ENCODE measurements at regions not wholly inside any gene's neighbourhood (a gene's known extent, or its start where the extent isn't known, plus 50 kb on each side); places are given as distances from the start of the nearest gene placed in this dataset.

GRCh38 chr11:104408630-104409029 lies 244.7 kb upstream of the PDGFD start:
- no peak overlapping the region for H3K4me3 Mint-ChIP-seq
- peaks cover 11% of the 10 kb centered on the region; the same call in 1 of the 2 replicates for H3K9me3 Mint-ChIP-seq
- peaks cover 23% of the 10 kb centered on the region for H3K4me1 Mint-ChIP-seq
- H3K27me3 Mint-ChIP-seq (ENCODE audit: low read depth), result no peaks in the 10 kb centered on the region
- ATAC-seq (no peak), DNase-seq (ENCODE audit: low spot score) (no peak)
- no peaks in the 10 kb centered on the region for H3K36me3 Mint-ChIP-seq
- no peak overlapping the region for H3K27ac Mint-ChIP-seq
- POLR2A ChIA-PET, result no interaction called here
- CTCF ChIA-PET, result no interaction called here
- TF ChIP-seq NR1H2 (CRISPR knock-in tag; IDR thresholded peaks at IDR 0.05), result no peak

DNA sequence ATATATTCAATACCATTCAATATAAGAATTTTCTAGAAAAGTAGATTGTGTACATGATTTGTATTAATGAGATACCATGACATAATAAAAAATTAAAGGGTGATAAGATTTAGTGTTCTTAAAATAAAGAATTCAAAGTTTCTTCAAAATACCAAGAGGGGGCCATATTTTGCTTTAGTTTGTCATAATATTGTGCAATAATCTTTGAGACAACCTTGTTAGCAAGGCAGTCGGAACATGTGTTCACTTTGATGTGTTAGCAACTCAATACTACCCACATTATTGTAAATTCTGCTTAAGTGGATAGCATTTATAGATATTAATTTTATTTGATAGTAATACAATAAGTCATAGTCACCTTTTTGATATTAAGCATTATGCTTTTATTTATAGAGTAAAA lies 241.3 kb upstream of the PDGFD start:
- DNase-seq (ENCODE audit: low spot score), result no peak
- no peaks in the 10 kb centered on the region for H3K27me3 Mint-ChIP-seq (ENCODE audit: low read depth)
- ChIA-PET CTCF (no interaction called here), POLR2A (no interaction called here)
- no peak overlapping the region for H3K4me3 Mint-ChIP-seq
- H3K4me1 Mint-ChIP-seq, result peaks cover 36% of the 10 kb centered on the region
- TF ChIP-seq, protein P1, sequence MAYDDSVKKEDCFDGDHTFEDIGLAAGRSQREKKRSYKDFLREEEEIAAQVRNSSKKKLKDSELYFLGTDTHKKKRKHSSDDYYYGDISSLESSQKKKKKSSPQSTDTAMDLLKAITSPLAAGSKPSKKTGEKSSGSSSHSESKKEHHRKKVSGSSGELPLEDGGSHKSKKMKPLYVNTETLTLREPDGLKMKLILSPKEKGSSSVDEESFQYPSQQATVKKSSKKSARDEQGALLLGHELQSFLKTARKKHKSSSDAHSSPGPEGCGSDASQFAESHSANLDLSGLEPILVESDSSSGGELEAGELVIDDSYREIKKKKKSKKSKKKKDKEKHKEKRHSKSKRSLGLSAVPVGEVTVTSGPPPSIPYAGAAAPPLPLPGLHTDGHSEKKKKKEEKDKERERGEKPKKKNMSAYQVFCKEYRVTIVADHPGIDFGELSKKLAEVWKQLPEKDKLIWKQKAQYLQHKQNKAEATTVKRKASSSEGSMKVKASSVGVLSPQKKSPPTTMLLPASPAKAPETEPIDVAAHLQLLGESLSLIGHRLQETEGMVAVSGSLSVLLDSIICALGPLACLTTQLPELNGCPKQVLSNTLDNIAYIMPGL (CRISPR knock-in tag; IDR thresholded peaks at IDR 0.05), result no peak
- no peak for TF ChIP-seq FOXP4 (CRISPR knock-in tag; IDR thresholded peaks at IDR 0.05)
- TF ChIP-seq, protein P2, sequence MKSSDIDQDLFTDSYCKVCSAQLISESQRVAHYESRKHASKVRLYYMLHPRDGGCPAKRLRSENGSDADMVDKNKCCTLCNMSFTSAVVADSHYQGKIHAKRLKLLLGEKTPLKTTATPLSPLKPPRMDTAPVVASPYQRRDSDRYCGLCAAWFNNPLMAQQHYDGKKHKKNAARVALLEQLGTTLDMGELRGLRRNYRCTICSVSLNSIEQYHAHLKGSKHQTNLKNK (CRISPR knock-in tag; IDR thresholded peaks at IDR 0.05), result no peak
- no peak overlapping the region for H3K27ac Mint-ChIP-seq
- H3K9me3 Mint-ChIP-seq, result peaks cover 4% of the 10 kb centered on the region; the same call in 1 of the 2 replicates
- no peak for ATAC-seq
- no peaks in the 10 kb centered on the region for H3K36me3 Mint-ChIP-seq

DNA sequence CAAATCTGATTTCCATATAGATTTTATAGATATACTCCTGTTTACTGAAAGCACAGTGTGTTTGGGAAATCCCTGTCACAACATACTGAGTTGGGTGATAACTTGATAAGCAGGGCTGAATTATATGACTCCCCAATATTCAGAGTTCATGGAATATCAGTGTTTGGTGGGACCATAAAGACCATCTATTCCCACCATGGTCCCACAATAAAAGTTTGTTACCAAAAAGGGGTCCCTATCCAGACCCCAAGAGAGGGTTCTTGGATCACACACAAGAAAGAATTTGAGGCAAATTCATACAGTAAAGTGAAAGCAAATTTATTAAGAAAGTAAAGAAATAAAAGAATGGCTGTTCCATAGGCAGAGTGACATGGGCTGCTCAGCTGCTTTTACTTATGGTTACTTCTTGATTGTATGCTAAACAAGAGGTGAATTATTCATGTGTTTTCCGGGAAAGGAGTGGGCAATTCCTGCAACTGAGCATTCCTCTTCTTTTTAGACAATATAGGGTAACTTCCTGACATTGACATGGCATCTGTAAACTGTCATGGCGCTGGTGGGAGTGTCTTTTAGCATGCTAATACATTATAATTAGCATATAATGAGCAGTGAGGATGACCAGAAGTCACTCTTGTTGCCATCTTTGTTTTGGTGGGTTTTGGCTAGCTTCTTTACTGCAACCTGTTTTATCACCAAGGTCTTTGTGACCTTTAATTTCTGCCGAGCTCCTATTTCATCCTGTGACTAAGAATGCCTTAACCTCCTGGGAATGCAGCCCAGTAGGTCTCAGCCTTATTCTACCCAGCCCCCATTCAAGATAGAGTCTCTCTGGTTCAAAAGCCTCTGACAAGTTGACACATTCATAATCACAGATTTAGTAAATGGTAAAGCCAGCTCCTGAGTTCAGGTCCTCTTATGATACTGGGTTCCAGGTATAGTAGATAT lies 240.6 kb upstream of the PDGFD start:
- no peaks in the 10 kb centered on the region for H3K27me3 Mint-ChIP-seq (ENCODE audit: low read depth)
- H3K27ac Mint-ChIP-seq, result peak overlapping the region; percentile 25; the same call in 1 of the 2 replicates
- ChIA-PET CTCF (no interaction called here), POLR2A (interaction anchor here (1.4 kb wide), 1 partner anchor 10 kb away, joined by 5 read pairs; no protein-coding TSS in a partner anchor)
- ATAC-seq, result no peak
- no peak overlapping the region for H3K4me3 Mint-ChIP-seq
- no peaks in the 10 kb centered on the region for H3K36me3 Mint-ChIP-seq
- peaks cover 4% of the 10 kb centered on the region; the same call in 1 of the 2 replicates for H3K9me3 Mint-ChIP-seq
- TF ChIP-seq ZNF671 (CRISPR knock-in tag; IDR thresholded peaks at IDR 0.05), result no peak
- TF ChIP-seq, protein P3, sequence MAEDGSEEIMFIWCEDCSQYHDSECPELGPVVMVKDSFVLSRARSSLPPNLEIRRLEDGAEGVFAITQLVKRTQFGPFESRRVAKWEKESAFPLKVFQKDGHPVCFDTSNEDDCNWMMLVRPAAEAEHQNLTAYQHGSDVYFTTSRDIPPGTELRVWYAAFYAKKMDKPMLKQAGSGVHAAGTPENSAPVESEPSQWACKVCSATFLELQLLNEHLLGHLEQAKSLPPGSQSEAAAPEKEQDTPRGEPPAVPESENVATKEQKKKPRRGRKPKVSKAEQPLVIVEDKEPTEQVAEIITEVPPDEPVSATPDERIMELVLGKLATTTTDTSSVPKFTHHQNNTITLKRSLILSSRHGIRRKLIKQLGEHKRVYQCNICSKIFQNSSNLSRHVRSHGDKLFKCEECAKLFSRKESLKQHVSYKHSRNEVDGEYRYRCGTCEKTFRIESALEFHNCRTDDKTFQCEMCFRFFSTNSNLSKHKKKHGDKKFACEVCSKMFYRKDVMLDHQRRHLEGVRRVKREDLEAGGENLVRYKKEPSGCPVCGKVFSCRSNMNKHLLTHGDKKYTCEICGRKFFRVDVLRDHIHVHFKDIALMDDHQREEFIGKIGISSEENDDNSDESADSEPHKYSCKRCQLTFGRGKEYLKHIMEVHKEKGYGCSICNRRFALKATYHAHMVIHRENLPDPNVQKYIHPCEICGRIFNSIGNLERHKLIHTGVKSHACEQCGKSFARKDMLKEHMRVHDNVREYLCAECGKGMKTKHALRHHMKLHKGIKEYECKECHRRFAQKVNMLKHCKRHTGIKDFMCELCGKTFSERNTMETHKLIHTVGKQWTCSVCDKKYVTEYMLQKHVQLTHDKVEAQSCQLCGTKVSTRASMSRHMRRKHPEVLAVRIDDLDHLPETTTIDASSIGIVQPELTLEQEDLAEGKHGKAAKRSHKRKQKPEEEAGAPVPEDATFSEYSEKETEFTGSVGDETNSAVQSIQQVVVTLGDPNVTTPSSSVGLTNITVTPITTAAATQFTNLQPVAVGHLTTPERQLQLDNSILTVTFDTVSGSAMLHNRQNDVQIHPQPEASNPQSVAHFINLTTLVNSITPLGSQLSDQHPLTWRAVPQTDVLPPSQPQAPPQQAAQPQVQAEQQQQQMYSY (CRISPR knock-in tag; IDR thresholded peaks at IDR 0.05), result no peak
- no peak for TF ChIP-seq JUN (CRISPR knock-in tag; IDR thresholded peaks at IDR 0.05)
- no peak for TF ChIP-seq JAZF1 (CRISPR knock-in tag; IDR thresholded peaks at IDR 0.05)
- no peak for TF ChIP-seq FOXJ3 (CRISPR knock-in tag; IDR thresholded peaks at IDR 0.05; ENCODE audit: borderline replicate concordance)
- TF ChIP-seq, protein P4, sequence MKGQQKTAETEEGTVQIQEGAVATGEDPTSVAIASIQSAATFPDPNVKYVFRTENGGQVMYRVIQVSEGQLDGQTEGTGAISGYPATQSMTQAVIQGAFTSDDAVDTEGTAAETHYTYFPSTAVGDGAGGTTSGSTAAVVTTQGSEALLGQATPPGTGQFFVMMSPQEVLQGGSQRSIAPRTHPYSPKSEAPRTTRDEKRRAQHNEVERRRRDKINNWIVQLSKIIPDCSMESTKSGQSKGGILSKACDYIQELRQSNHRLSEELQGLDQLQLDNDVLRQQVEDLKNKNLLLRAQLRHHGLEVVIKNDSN (CRISPR knock-in tag; IDR thresholded peaks at IDR 0.05), result no peak
- no peak for TF ChIP-seq KAT7 (CRISPR knock-in tag; IDR thresholded peaks at IDR 0.05; ENCODE audit: borderline replicate concordance)
- no peak for TF ChIP-seq NR1H2 (CRISPR knock-in tag; IDR thresholded peaks at IDR 0.05)
- no peak for TF ChIP-seq EMX1 (CRISPR knock-in tag; IDR thresholded peaks at IDR 0.05)
- TF ChIP-seq NFYB (CRISPR knock-in tag; conservative IDR thresholded peaks at IDR 0.05; ENCODE audit: low read depth), result no peak
- TF ChIP-seq ZNF121 (CRISPR knock-in tag; IDR thresholded peaks at IDR 0.05), result no peak
- no peak for TF ChIP-seq FOXP4 (CRISPR knock-in tag; IDR thresholded peaks at IDR 0.05)
- TF ChIP-seq OVOL2 (CRISPR knock-in tag; IDR thresholded peaks at IDR 0.05; ENCODE audit: borderline replicate concordance), result no peak
- DNase-seq (ENCODE audit: low spot score), result no peak
- peaks cover 36% of the 10 kb centered on the region for H3K4me1 Mint-ChIP-seq
